A549 (cell line): ENCODE measurements at regions not wholly inside any gene's neighbourhood (a gene's known extent, or its start where the extent isn't known, plus 50 kb on each side); places are given as distances from the start of the nearest gene placed in this dataset.

Source experiments
- EHMT2 ChIP-seq: fragments of 200-600 bp; sonication (generic); IDR thresholded peaks from 2 replicates; pipeline ENCODE4 v1.6.1; 2016; ENCODE audit warnings: antibody characterized with exemption, low read depth, mild to moderate bottlenecking, moderate library complexity
- EP300 ChIP-seq, 2 experiments: fragments of >200 bp; sonication (Bioruptor Twin); formaldehyde crosslinking; IDR thresholded peaks; 2 replicates in 1 of 2; 3 replicates in 1 of 2; pipeline ENCODE4 v1.6.1; 2016 to 2017
- FOSB ChIP-seq: fragments of 250-450 bp; sonication (Bioruptor Pico); IDR thresholded peaks from 2 replicates; pipeline ENCODE4 v1.5.0; 2020; ENCODE audit warnings: mild to moderate bottlenecking, moderate library complexity
- JUNB ChIP-seq: fragments of >200 bp; sonication (Bioruptor Twin); formaldehyde crosslinking; IDR thresholded peaks from 2 replicates; pipeline ENCODE4 v1.6.1; 2016
- MAZ ChIP-seq: fragments of 150-350 bp; IDR thresholded peaks from 2 replicates; pipeline ENCODE4 v1.6.1; 2014; ENCODE audit warnings: antibody characterized with exemption, low read depth, low read length, borderline replicate concordance
- MYC ChIP-seq: IDR thresholded peaks from 2 replicates; pipeline ENCODE4 v1.6.1; 2012; ENCODE audit warnings: mild to moderate bottlenecking, inconsistent platforms, low read length, improper control_type of control experiment, borderline replicate concordance
- POLR2A ChIP-seq: IDR thresholded peaks from 2 replicates; pipeline ENCODE4 v1.6.1; 2012; ENCODE audit warnings: mild to moderate bottlenecking, low read length
- RCOR1 ChIP-seq: fragments of 150-350 bp; IDR thresholded peaks from 2 replicates; pipeline ENCODE4 v1.6.1; 2014; ENCODE audit warnings: antibody characterized with exemption, low read length, low read depth
- ZC3H11A ChIP-seq: fragments of 450-650 bp; IDR thresholded peaks from 2 replicates; pipeline ENCODE4 v1.6.1; 2014; ENCODE audit warnings: antibody characterized with exemption, mild to moderate bottlenecking
- ZFP36 ChIP-seq: fragments of 450-650 bp; IDR thresholded peaks from 2 replicates; pipeline ENCODE4 v1.6.1; 2014; ENCODE audit warnings: borderline replicate concordance; ENCODE audit not compliant: partially characterized antibody
- TF ChIP-seq, protein P1 (sequence below): fragments of >200 bp; sonication (Bioruptor Twin); formaldehyde crosslinking; IDR thresholded peaks from 3 replicates; pipeline ENCODE4 v1.5.1; 2016
- TF ChIP-seq, protein P2 (sequence below): IDR thresholded peaks from 2 replicates; pipeline ENCODE4 v1.6.1; 2012
- TF ChIP-seq, protein P3 (sequence below): fragments of 250-450 bp; sonication (Bioruptor Pico); IDR thresholded peaks from 2 replicates; pipeline ENCODE4 v1.5.0; 2020; ENCODE audit warnings: low read depth, mild to moderate bottlenecking, moderate library complexity

DNA sequence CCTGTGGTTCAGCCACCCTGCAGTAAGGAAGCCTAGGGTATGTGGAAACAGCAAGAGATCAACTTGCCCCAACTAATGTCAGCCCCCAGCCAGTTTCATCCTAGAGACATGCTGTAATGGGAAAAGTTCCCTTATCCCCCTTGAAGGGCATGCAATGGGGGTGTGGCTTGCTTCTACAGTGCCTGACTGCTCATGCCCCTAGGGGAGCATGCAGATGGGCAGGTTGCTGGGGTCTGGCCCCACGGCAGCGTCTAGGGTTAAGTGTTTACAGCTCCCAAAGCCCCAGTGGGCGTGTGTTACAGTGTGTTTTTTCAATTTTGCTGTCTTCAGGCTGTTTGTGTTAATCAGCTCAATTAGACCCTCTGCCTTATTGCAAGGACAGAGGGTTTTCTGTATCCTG lies 1105.9 kb downstream of the AMY1C start:
- TF ChIP-seq, protein P1, sequence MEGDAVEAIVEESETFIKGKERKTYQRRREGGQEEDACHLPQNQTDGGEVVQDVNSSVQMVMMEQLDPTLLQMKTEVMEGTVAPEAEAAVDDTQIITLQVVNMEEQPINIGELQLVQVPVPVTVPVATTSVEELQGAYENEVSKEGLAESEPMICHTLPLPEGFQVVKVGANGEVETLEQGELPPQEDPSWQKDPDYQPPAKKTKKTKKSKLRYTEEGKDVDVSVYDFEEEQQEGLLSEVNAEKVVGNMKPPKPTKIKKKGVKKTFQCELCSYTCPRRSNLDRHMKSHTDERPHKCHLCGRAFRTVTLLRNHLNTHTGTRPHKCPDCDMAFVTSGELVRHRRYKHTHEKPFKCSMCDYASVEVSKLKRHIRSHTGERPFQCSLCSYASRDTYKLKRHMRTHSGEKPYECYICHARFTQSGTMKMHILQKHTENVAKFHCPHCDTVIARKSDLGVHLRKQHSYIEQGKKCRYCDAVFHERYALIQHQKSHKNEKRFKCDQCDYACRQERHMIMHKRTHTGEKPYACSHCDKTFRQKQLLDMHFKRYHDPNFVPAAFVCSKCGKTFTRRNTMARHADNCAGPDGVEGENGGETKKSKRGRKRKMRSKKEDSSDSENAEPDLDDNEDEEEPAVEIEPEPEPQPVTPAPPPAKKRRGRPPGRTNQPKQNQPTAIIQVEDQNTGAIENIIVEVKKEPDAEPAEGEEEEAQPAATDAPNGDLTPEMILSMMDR = no peak
- TF ChIP-seq, protein P2, sequence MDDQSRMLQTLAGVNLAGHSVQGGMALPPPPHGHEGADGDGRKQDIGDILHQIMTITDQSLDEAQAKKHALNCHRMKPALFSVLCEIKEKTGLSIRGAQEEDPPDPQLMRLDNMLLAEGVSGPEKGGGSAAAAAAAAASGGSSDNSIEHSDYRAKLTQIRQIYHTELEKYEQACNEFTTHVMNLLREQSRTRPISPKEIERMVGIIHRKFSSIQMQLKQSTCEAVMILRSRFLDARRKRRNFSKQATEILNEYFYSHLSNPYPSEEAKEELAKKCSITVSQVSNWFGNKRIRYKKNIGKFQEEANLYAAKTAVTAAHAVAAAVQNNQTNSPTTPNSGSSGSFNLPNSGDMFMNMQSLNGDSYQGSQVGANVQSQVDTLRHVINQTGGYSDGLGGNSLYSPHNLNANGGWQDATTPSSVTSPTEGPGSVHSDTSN = no peak
- TF ChIP-seq RCOR1 (no peak), JUNB (no peak), EHMT2 (no peak), MYC (no peak), POLR2A (no peak), ZC3H11A (no peak), MAZ (no peak), FOSB (no peak), ZFP36 (no peak), EP300 (IDR thresholded peaks at IDR 0.05) (no peak)
- TF ChIP-seq, protein P3, sequence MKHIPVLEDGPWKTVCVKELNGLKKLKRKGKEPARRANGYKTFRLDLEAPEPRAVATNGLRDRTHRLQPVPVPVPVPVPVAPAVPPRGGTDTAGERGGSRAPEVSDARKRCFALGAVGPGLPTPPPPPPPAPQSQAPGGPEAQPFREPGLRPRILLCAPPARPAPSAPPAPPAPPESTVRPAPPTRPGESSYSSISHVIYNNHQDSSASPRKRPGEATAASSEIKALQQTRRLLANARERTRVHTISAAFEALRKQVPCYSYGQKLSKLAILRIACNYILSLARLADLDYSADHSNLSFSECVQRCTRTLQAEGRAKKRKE (CRISPR knock-in tag) = no peak
